ENCODE measurements at regions not wholly inside any gene's neighbourhood (a gene's known extent, or its start where the extent isn't known, plus 50 kb on each side); places are given as distances from the start of the nearest gene placed in this dataset.

GRCh38 chr7:106381252-106381651 lies 96.5 kb upstream of the NAMPT start:
- H3K4me3 ChIP-seq (replicated peaks in 1 of 2; ENCODE audit: low read depth in 1 of 2, low read length in 2 of 2) = no peak overlapping the region
- H3K36me3 ChIP-seq (ENCODE audit: control insufficient read depth in 1 of 2, insufficient read depth in 2 of 2, low read length in 2 of 2) = no peaks in the 10 kb centered on the region
- H3K4me2 ChIP-seq (ENCODE audit: low read length) = no peak overlapping the region
- ChIA-PET POLR2A (no interaction called here), CTCF (no interaction called here), RAD21 (ENCODE audit: low non-redundant PET in 1 of 2, low total read pairs in 2 of 2, uncharacterized antibody in 2 of 2, unreplicated experiment in 2 of 2) (no interaction called here)
- H4K20me1 ChIP-seq (ENCODE audit: insufficient read depth) = no peaks in the 10 kb centered on the region
- no peak overlapping the region for H3K27ac ChIP-seq (ENCODE audit: low read depth, low read length)
- no peak for TF ChIP-seq TCF7L2 (IDR thresholded peaks at IDR 0.05; ENCODE audit: borderline replicate concordance, extremely low read depth, insufficient read depth, insufficient read length)
- TF ChIP-seq POLR2AphosphoS5 (IDR thresholded peaks at IDR 0.05; ENCODE audit: low read depth, low read length) = no peak
- no peak for TF ChIP-seq REST (IDR thresholded peaks at IDR 0.05; ENCODE audit: low read depth)
- no peak for TF ChIP-seq FOSL1 (IDR thresholded peaks at IDR 0.05; ENCODE audit: low read depth)
- TF ChIP-seq CEBPB (IDR thresholded peaks at IDR 0.05; ENCODE audit: low read depth) = no peak
- TF ChIP-seq SRF (IDR thresholded peaks at IDR 0.05; ENCODE audit: low read depth) = no peak
- TF ChIP-seq EZH2 (IDR thresholded peaks at IDR 0.05) = no peak
- TF ChIP-seq, protein P1, sequence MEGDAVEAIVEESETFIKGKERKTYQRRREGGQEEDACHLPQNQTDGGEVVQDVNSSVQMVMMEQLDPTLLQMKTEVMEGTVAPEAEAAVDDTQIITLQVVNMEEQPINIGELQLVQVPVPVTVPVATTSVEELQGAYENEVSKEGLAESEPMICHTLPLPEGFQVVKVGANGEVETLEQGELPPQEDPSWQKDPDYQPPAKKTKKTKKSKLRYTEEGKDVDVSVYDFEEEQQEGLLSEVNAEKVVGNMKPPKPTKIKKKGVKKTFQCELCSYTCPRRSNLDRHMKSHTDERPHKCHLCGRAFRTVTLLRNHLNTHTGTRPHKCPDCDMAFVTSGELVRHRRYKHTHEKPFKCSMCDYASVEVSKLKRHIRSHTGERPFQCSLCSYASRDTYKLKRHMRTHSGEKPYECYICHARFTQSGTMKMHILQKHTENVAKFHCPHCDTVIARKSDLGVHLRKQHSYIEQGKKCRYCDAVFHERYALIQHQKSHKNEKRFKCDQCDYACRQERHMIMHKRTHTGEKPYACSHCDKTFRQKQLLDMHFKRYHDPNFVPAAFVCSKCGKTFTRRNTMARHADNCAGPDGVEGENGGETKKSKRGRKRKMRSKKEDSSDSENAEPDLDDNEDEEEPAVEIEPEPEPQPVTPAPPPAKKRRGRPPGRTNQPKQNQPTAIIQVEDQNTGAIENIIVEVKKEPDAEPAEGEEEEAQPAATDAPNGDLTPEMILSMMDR (IDR thresholded peaks at IDR 0.05 in 2 of 3, conservative IDR thresholded peaks at IDR 0.05 in 1 of 3; ENCODE audit: borderline replicate concordance in 1 of 3, insufficient read depth in 1 of 3, low read depth in 2 of 3, low read length in 2 of 3) = no peak
- no peak for TF ChIP-seq POLR2A (IDR thresholded peaks at IDR 0.05; ENCODE audit: borderline replicate concordance, extremely low read depth, insufficient read depth, insufficient read length)
- no TSS peak for BruUV-seq (replicated peaks)
- no peaks in the 10 kb centered on the region for H3K9me2 ChIP-seq (ENCODE audit: insufficient read depth)
- no peak overlapping the region for H2AFZ ChIP-seq (ENCODE audit: low read depth, low read length, poor library complexity, severe bottlenecking)
- no peaks in the 10 kb centered on the region for H3K4me1 ChIP-seq (ENCODE audit: control insufficient read depth in 1 of 2, insufficient read depth in 2 of 2, low read length in 2 of 2)
- ATAC-seq (no peak), DNase-seq (ENCODE audit: low read depth, low spot score) (no peak)
- intact Hi-C loops (cut with micrococcal nuclease) = no loop called here
- no peaks in the 10 kb centered on the region for H3K9me3 ChIP-seq (ENCODE audit: control insufficient read depth in 1 of 2, insufficient read depth in 1 of 2, low read depth in 1 of 2, low read length in 2 of 2)
- no peaks in the 10 kb centered on the region for H3K27me3 ChIP-seq (ENCODE audit: insufficient read depth, low read length)
- no peaks in the 10 kb centered on the region for H3K79me2 ChIP-seq (ENCODE audit: insufficient read depth, low read length)
- no peak overlapping the region for H3K9ac ChIP-seq (ENCODE audit: low read length)

All from HCT116 (cell line).